ENCODE measurements at regions not wholly inside any gene's neighbourhood (a gene's known extent, or its start where the extent isn't known, plus 50 kb on each side); places are given as distances from the start of the nearest gene placed in this dataset.

GRCh38 chrX:13164611-13165010 lies 120.2 kb upstream of the FAM9C start:
- TF ChIP-seq NFE2L2 (IDR thresholded peaks at IDR 0.05; ENCODE audit: low read depth, low read length) (no peak), FOS (IDR thresholded peaks at IDR 0.05; ENCODE audit: low read depth, low read length) (no peak)
- 45% methylated on average over 5 of the region's 7 CpGs; no CpG with 5 or more reads in 1 of the 2 experiments for WGBS, 2 experiments (ENCODE audit: extremely low coverage in 2 of 2, insufficient read length in 1 of 2)
- Histone ChIP-seq H3K9ac (ENCODE audit: low read depth, low read length) (no peak overlapping the region), H2BK5ac (ENCODE audit: low read depth, low read length, poor library complexity, severe bottlenecking) (no peak overlapping the region), H2AFZ (replicated peaks; ENCODE audit: low read length, poor library complexity) (no peak overlapping the region), H3K18ac (ENCODE audit: low read depth, low read length) (no peak overlapping the region), H3K14ac (replicated peaks; ENCODE audit: low read depth, low read length) (no peak overlapping the region), H3K56ac (ENCODE audit: extremely low read depth, insufficient read depth, low read length) (no peak overlapping the region), H3K4me2 (ENCODE audit: low read depth, low read length) (no peak overlapping the region), H2AK5ac (ENCODE audit: low read depth, low read length) (no peak overlapping the region), H4K20me1 (ENCODE audit: insufficient read depth, low read length) (no peaks in the 10 kb centered on the region), H3K9me1 (ENCODE audit: insufficient read depth, low read length) (no peaks in the 10 kb centered on the region), H3K9me3 (ENCODE audit: control insufficient read depth, insufficient read depth, low read length) (no peaks in the 10 kb centered on the region), H4K5ac (ENCODE audit: low read depth, low read length) (no peak overlapping the region), H2AK9ac (replicated peaks; ENCODE audit: low read depth, low read length, poor library complexity) (no peak overlapping the region), H3K27me3 (ENCODE audit: control insufficient read depth, insufficient read depth, low read length) (no peaks in the 10 kb centered on the region), H4K8ac (ENCODE audit: low read depth in 2 of 2, low read length in 2 of 2) (no peak overlapping the region), H2BK15ac (ENCODE audit: low read depth, low read length) (no peak overlapping the region), H3K4ac (ENCODE audit: low read depth, low read length) (no peak overlapping the region), H3K36me3 (ENCODE audit: control insufficient read depth, insufficient read depth, low read length) (no peaks in the 10 kb centered on the region), H3K27ac (ENCODE audit: insufficient read depth, low read length) (no peak overlapping the region), H3K4me3 (ENCODE audit: insufficient read depth, low read depth, low read length) (no peak overlapping the region), H3K4me1 (ENCODE audit: control insufficient read depth, insufficient read depth, low read length) (peaks cover 5% of the 10 kb centered on the region), H3K23ac (ENCODE audit: low read depth, low read length) (no peak overlapping the region), H2BK20ac (ENCODE audit: low read depth, low read length) (no peak overlapping the region), H2BK120ac (ENCODE audit: low read depth, low read length) (no peak overlapping the region; the same call in 1 of the 2 replicates), H3K79me1 (ENCODE audit: low read depth in 1 of 2, low read length in 2 of 2) (no peaks in the 10 kb centered on the region), H4K91ac (ENCODE audit: insufficient read depth, low read depth, low read length) (no peak overlapping the region; the same call in none of the 2 replicates)
- in situ Hi-C loops (cut with MboI; ENCODE audit: low sequenced_read_pairs) (no loop called here), intact Hi-C loops (cut with micrococcal nuclease) (no loop called here), dilution Hi-C loops (cut with HindIII; ENCODE audit: low sequenced_read_pairs, unreplicated experiment) (no loop called here)
- POLR2A ChIA-PET (ENCODE audit: unreplicated experiment) = no interaction called here
- no peak for DNase-seq
- ATAC-seq (ENCODE audit: low read depth) = no peak
- CTCF ChIA-PET = no interaction called here
- no TSS peak for BruUV-seq (replicated peaks)
